Left lung (tissue), 4 donors: ENCODE measurements at regions not wholly inside any gene's neighbourhood (a gene's known extent, or its start where the extent isn't known, plus 50 kb on each side); places are given as distances from the start of the nearest gene placed in this dataset.
A peak's percentile ranks its signal among the peaks of the same experiment; 100 is the strongest.
"Not testable (repeated sequence)": the region's sequence is repeated elsewhere in the genome, so short reads cannot be mapped to it uniquely, and the experiment has no call there.

Source experiments
- ATAC-seq: fragments of 200-7000 bp; cut with Tn5 transposase; one replicate; pipeline ENCODE4 v1.9.1; 2020; ENCODE audit warnings: moderate library complexity
- DNase-seq, 4 donors: peaks; one replicate each; pipeline ENCODE4 v3.0.0-alpha.2; 2013 to 2020
- H3K27ac ChIP-seq, 2 donors: fragments of 200-600 bp; sonication (generic) in 1 of 2; one replicate each; pipeline versions ENCODE4 v1.5.0 to v1.8.0; 2020 to 2021
- H3K27me3 ChIP-seq, 2 donors: fragments of 200-600 bp; sonication (generic) in 1 of 2; one replicate each; pipeline versions ENCODE4 v1.5.0 to v1.8.0; 2020 to 2021
- H3K36me3 ChIP-seq, 2 donors: fragments of 200-600 bp; sonication (generic) in 1 of 2; one replicate each; pipeline versions ENCODE4 v1.5.0 to v1.8.0; 2020 to 2021
- H3K4me1 ChIP-seq, 2 donors: fragments of 200-600 bp; one replicate each; pipeline ENCODE4 v1.8.0; 2021
- H3K4me3 ChIP-seq, 2 donors: fragments of 200-600 bp; sonication (generic) in 1 of 2; one replicate each; pipeline versions ENCODE4 v1.5.0 to v1.8.0; 2020 to 2021; ENCODE audit warnings: mild to moderate bottlenecking in 1 of 2
- H3K9me3 ChIP-seq, 2 donors: fragments of 200-600 bp; sonication (generic) in 1 of 2; one replicate each; pipeline versions ENCODE4 v1.5.0 to v1.8.0; 2020 to 2021
- CTCF ChIP-seq, 2 donors: fragments of 200-600 bp; sonication (generic) in 1 of 2; IDR thresholded peaks; one replicate each; pipeline versions ENCODE4 v1.5.0 to v1.8.0; 2021; ENCODE audit warnings: antibody characterized with exemption in 2 of 2
- intact Hi-C, 2 donors: fragments of 100-400 bp; cut with DNase I; formaldehyde crosslinking; loops; one replicate each; pipeline versions ENCODE4 v1.11.2 to v1.14.2; 2022
- donor health status: DM: no; HTN: yes; CAD: no.
- donor health status: DM: no; HTN: no; CAD: no.

- Histone ChIP-seq H3K4me1 (peaks cover 13 to 83% of the 10 kb centered on the region in 2 donors), H3K9me3 (no peaks in the 10 kb centered on the region), H3K27ac (peak overlapping the region in 1 of 2 donors; percentile 76), H3K27me3 (no peaks in the 10 kb centered on the region), H3K36me3 (no peaks in the 10 kb centered on the region), H3K4me3 (no peak overlapping the region)
- no peak for TF ChIP-seq CTCF (IDR thresholded peaks at IDR 0.05)
- DNase-seq (no peak), ATAC-seq (no peak)
- intact Hi-C loops = no loop called here
These were observed 92.3 kb upstream of the CD44 start for GRCh38 chr11:35046681-35047080.

- Histone ChIP-seq H3K9me3 (no peaks in the 10 kb centered on the region), H3K27ac (peak overlapping the region; percentile 34 to 76), H3K4me1 (peaks cover 13 to 78% of the 10 kb centered on the region in 2 donors), H3K4me3 (no peak overlapping the region), H3K27me3 (no peaks in the 10 kb centered on the region), H3K36me3 (no peaks in the 10 kb centered on the region)
- intact Hi-C loops = no loop called here
- ATAC-seq = no peak
- no peak for DNase-seq
- TF ChIP-seq CTCF (IDR thresholded peaks at IDR 0.05) = no peak
These were observed 91.8 kb upstream of the CD44 start for GRCh38 chr11:35047179-35047578.

- peak overlapping the region; percentile 34 to 76 for H3K27ac ChIP-seq
- no peaks in the 10 kb centered on the region for H3K27me3 ChIP-seq
- ATAC-seq (no peak), DNase-seq (no peak)
- TF ChIP-seq CTCF (IDR thresholded peaks at IDR 0.05) = no peak
- no peaks in the 10 kb centered on the region for H3K36me3 ChIP-seq
- H3K4me3 ChIP-seq = no peak overlapping the region
- H3K9me3 ChIP-seq = no peaks in the 10 kb centered on the region
- H3K4me1 ChIP-seq = peaks cover 13 to 72% of the 10 kb centered on the region in 2 donors
- intact Hi-C loops = no loop called here
These were observed 91.2 kb upstream of the CD44 start for GRCh38 chr11:35047769-35048168.

GRCh38 chr11:35048346-35048745 is 90.6 kb upstream of the CD44 start:
- peak overlapping the region; percentile 34 to 76 for H3K27ac ChIP-seq
- not testable (repeated sequence) for H3K27me3 ChIP-seq

GRCh38 chr11:35049859-35050531 is 89.0 kb upstream of the CD44 start:
- intact Hi-C loops = no loop called here
- no peak for TF ChIP-seq CTCF (IDR thresholded peaks at IDR 0.05)
- no peak for ATAC-seq
- H3K4me1 ChIP-seq = peaks cover 4 to 54% of the 10 kb centered on the region in 2 donors
- DNase-seq = no peak
- H3K36me3 ChIP-seq = no peaks in the 10 kb centered on the region
- no peak overlapping the region for H3K27ac ChIP-seq
- no peaks in the 10 kb centered on the region for H3K9me3 ChIP-seq
- H3K4me3 ChIP-seq = no peak overlapping the region
- no peaks in the 10 kb centered on the region for H3K27me3 ChIP-seq

More at GRCh38 chr11:35048346-35048745, 90.6 kb upstream of the CD44 start:
- ATAC-seq, H3K9me3 ChIP-seq, H3K4me3 ChIP-seq, DNase-seq, intact Hi-C loops, H3K36me3 ChIP-seq: not testable (repeated sequence)
- peaks cover 13 to 70% of the 10 kb centered on the region in 2 donors for H3K4me1 ChIP-seq

GRCh38 chr11:35050541-35050995 is 88.4 kb upstream of the CD44 start:
- H3K36me3 ChIP-seq = no peaks in the 10 kb centered on the region
- H3K9me3 ChIP-seq = no peaks in the 10 kb centered on the region
- DNase-seq (no peak), ATAC-seq (no peak)
- intact Hi-C loops = no loop called here
- H3K27me3 ChIP-seq = no peaks in the 10 kb centered on the region
- peaks cover 4 to 48% of the 10 kb centered on the region in 2 donors for H3K4me1 ChIP-seq
- H3K4me3 ChIP-seq = no peak overlapping the region
- no peak for TF ChIP-seq CTCF (IDR thresholded peaks at IDR 0.05)
- no peak overlapping the region for H3K27ac ChIP-seq
